ENCODE measurements at regions not wholly inside any gene's neighbourhood (a gene's known extent, or its start where the extent isn't known, plus 50 kb on each side); places are given as distances from the start of the nearest gene placed in this dataset.

GRCh38 chr15:36428102-36428845 is 151.2 kb upstream of the CDIN1 start:
- TF ChIP-seq CTCF (IDR thresholded peaks at IDR 0.05): no peak
- TF ChIP-seq POLR2A (IDR thresholded peaks at IDR 0.05): no peak
